ENCODE measurements at regions not wholly inside any gene's neighbourhood (a gene's known extent, or its start where the extent isn't known, plus 50 kb on each side); places are given as distances from the start of the nearest gene placed in this dataset.

- H3K27ac ChIP-seq (ENCODE audit: insufficient read length, low read depth, low read length): no peak overlapping the region
- no peaks in the 10 kb centered on the region for H3K27me3 ChIP-seq (ENCODE audit: insufficient read depth, low read length)
- no peak overlapping the region for H4K8ac ChIP-seq (replicated peaks; ENCODE audit: insufficient read length, low read depth, low read length)
- no peak overlapping the region for H2AFZ ChIP-seq (ENCODE audit: low read length)
- H2BK20ac ChIP-seq (ENCODE audit: low read depth, low read length, poor library complexity, severe bottlenecking): no peak overlapping the region
- no peak overlapping the region for H3K18ac ChIP-seq (ENCODE audit: insufficient read length, low read depth, low read length)
- no peak overlapping the region for H3K14ac ChIP-seq (ENCODE audit: insufficient read depth, low read length)
- H4K20me1 ChIP-seq (ENCODE audit: control insufficient read depth, insufficient read depth, insufficient read length): no peaks in the 10 kb centered on the region
- TF ChIP-seq CTCF (conservative IDR thresholded peaks at IDR 0.05): no peak
- no peaks in the 10 kb centered on the region; the same call in 1 of the 2 replicates for H3K27me3 Mint-ChIP-seq (ENCODE audit: low read depth)
- H2BK12ac ChIP-seq (ENCODE audit: insufficient read length, low read depth, low read length): no peak overlapping the region
- H3K9me3 ChIP-seq (ENCODE audit: control insufficient read depth, low read depth, low read length): no peaks in the 10 kb centered on the region
- H3K9ac ChIP-seq (ENCODE audit: extremely low read depth, insufficient read length, low read length): no peak overlapping the region
- no peak overlapping the region for H3K56ac ChIP-seq (ENCODE audit: insufficient read length, low read depth, low read length)
- no peak overlapping the region for H2AK5ac ChIP-seq (ENCODE audit: insufficient read length, low read length)
- H3K23me2 ChIP-seq (ENCODE audit: insufficient read length, low read depth, low read length, poor library complexity, severe bottlenecking): no peaks in the 10 kb centered on the region
- no peaks in the 10 kb centered on the region for H3K36me3 Mint-ChIP-seq (ENCODE audit: insufficient read depth in 1 of 3, low read depth in 3 of 3)
- peaks cover 2% of the 10 kb centered on the region; the same call in 1 of the 2 replicates for H3K4me1 ChIP-seq (ENCODE audit: insufficient read depth, low read length)
- DNase-seq: no peak
- no peak overlapping the region; a peak in 1 of 7 replicates for H3K27ac Mint-ChIP-seq
- no peak overlapping the region for H2BK120ac ChIP-seq (ENCODE audit: low read depth, low read length, poor library complexity, severe bottlenecking)
- no peaks in the 10 kb centered on the region for H3K79me2 ChIP-seq (ENCODE audit: insufficient read depth, low read length)
- H3K23ac ChIP-seq (ENCODE audit: insufficient read length, low read depth, low read length): no peak overlapping the region
- no peak overlapping the region for H2BK15ac ChIP-seq (ENCODE audit: low read depth, low read length)
- no peak overlapping the region for H3K4ac ChIP-seq (ENCODE audit: low read depth, low read length)
- H4K91ac ChIP-seq (ENCODE audit: insufficient read length, low read depth, low read length): no peak overlapping the region
- H3K4me1 Mint-ChIP-seq: no peaks in the 10 kb centered on the region; a peak in 1 of 4 replicates
- no peaks in the 10 kb centered on the region for H3K9me3 Mint-ChIP-seq
- H3K4me3 Mint-ChIP-seq: no peak overlapping the region; a peak in 1 of 5 replicates
- H3T11ph ChIP-seq (ENCODE audit: low read length): no peak overlapping the region
- WGBS (ENCODE audit: extremely low coverage, insufficient read length, low lambda C conversion rate): no CpG with 5 or more reads among the region's 4 CpGs
- no peak overlapping the region for H2BK5ac ChIP-seq (ENCODE audit: insufficient read length, low read length)
- H3K79me1 ChIP-seq (ENCODE audit: insufficient read depth, low read depth, low read length, poor library complexity, severe bottlenecking): no peaks in the 10 kb centered on the region
- H4K5ac ChIP-seq (ENCODE audit: insufficient read length, low read depth, low read length): no peak overlapping the region
- H3K4me2 ChIP-seq (ENCODE audit: insufficient read depth, insufficient read length, low read length): no peak overlapping the region
These were observed 96.7 kb upstream of the PIK3CG start for GRCh38 chr7:106768324-106768751.
